Prostate gland (tissue), 2 donors: ENCODE measurements at regions not wholly inside any gene's neighbourhood (a gene's known extent, or its start where the extent isn't known, plus 50 kb on each side); places are given as distances from the start of the nearest gene placed in this dataset.
A peak's percentile ranks its signal among the peaks of the same experiment; 100 is the strongest.

Experiments
- DNase-seq: peaks from one replicate; pipeline ENCODE4 v3.0.0-alpha.2; 2019; ENCODE audit warnings: low spot score
- H3K27ac ChIP-seq, 2 donors: fragments of 200-600 bp; sonication (generic); 2 replicates each; pipeline ENCODE4 v1.5.1; 2017 to 2019
- H3K27me3 ChIP-seq: fragments of 200-600 bp; sonication (generic); replicated peaks from 2 replicates; pipeline ENCODE4 v1.5.1; 2019; ENCODE audit not compliant: insufficient read depth
- H3K36me3 ChIP-seq, 2 donors: fragments of 200-600 bp; sonication (generic); 1 replicate in 1 of 2; 2 replicates in 1 of 2; pipeline versions ENCODE4 v1.5.1 to v1.8.1; 2017 to 2019
- H3K4me1 ChIP-seq: fragments of 200-600 bp; sonication (generic); replicated peaks from 2 replicates; pipeline ENCODE4 v1.5.1; 2019
- H3K4me3 ChIP-seq, 2 donors: fragments of 200-600 bp; sonication (generic); 2 replicates each; pipeline ENCODE4 v1.5.1; 2017 to 2019
- H3K9me3 ChIP-seq: fragments of 200-600 bp; sonication (generic); 2 replicates; pipeline ENCODE4 v1.5.1; 2017
- POLR2A ChIP-seq: fragments of 450-650 bp; IDR thresholded peaks from one replicate; pipeline ENCODE4 v1.6.1; 2016; ENCODE audit warnings: antibody characterized with exemption, mild to moderate bottlenecking
- POLR2AphosphoS5 ChIP-seq: sonication (generic); formaldehyde crosslinking; IDR thresholded peaks from one replicate; pipeline ENCODE4 v1.6.1; 2017; ENCODE audit warnings: antibody characterized with exemption
- WGBS: methylation state at CpG from one replicate; pipeline ENCODE4 v1.1.5; 2018; 5-methylcytosine and 5-hydroxymethylcytosine counted together
- intact Hi-C: fragments of 100-400 bp; cut with DNase I; formaldehyde crosslinking; loops from one replicate; pipeline ENCODE4 v1.14.2; 2022
- TF ChIP-seq, protein P1 (sequence below), 4 experiments: fragments of 200-600 bp in 2 of 4; fragments of 450-650 bp in 2 of 4; sonication (generic) in 2 of 4; IDR thresholded peaks; 1 replicate in 3 of 4; 2 replicates in 1 of 4; pipeline ENCODE4 v1.5.1; 2016 to 2019; ENCODE audit warnings: antibody characterized with exemption in 4 of 4, mild to moderate bottlenecking in 2 of 4, moderate library complexity in 2 of 4

DNA sequence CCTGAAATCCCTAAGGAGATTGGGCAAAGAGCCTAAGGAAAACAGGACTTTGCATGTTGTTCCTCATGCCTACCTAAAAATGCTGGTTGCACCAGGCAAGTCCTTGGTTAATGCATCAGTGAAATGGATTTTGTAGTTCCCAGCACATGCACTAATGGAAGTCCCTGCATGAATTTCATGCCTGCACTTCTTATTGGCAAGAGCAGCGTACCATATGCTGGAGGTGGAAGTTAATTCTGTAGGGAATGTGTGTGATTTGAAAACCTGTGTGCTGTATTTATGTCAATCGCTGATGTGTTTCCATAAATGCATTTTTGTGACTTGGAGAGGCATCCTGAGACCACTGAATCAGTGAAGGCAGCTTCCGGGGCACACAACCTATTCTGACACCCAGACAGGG is 140.3 kb upstream of the MTNR1B start:
- no peaks in the 10 kb centered on the region for H3K27me3 ChIP-seq
- H3K36me3 ChIP-seq = no peaks in the 10 kb centered on the region
- H3K9me3 ChIP-seq = no peaks in the 10 kb centered on the region
- no peak for TF ChIP-seq POLR2A
- TF ChIP-seq, protein P1, sequence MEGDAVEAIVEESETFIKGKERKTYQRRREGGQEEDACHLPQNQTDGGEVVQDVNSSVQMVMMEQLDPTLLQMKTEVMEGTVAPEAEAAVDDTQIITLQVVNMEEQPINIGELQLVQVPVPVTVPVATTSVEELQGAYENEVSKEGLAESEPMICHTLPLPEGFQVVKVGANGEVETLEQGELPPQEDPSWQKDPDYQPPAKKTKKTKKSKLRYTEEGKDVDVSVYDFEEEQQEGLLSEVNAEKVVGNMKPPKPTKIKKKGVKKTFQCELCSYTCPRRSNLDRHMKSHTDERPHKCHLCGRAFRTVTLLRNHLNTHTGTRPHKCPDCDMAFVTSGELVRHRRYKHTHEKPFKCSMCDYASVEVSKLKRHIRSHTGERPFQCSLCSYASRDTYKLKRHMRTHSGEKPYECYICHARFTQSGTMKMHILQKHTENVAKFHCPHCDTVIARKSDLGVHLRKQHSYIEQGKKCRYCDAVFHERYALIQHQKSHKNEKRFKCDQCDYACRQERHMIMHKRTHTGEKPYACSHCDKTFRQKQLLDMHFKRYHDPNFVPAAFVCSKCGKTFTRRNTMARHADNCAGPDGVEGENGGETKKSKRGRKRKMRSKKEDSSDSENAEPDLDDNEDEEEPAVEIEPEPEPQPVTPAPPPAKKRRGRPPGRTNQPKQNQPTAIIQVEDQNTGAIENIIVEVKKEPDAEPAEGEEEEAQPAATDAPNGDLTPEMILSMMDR (IDR thresholded peaks at IDR 0.05) = no peak
- no peak for TF ChIP-seq POLR2AphosphoS5
- H3K4me3 ChIP-seq = no peak overlapping the region
- no peak overlapping the region for H3K27ac ChIP-seq
- H3K4me1 ChIP-seq = no peaks in the 10 kb centered on the region
- intact Hi-C loops = no loop called here
- 100% methylated on average over 3 of the region's 3 CpGs for WGBS
- DNase-seq = no peak

DNA sequence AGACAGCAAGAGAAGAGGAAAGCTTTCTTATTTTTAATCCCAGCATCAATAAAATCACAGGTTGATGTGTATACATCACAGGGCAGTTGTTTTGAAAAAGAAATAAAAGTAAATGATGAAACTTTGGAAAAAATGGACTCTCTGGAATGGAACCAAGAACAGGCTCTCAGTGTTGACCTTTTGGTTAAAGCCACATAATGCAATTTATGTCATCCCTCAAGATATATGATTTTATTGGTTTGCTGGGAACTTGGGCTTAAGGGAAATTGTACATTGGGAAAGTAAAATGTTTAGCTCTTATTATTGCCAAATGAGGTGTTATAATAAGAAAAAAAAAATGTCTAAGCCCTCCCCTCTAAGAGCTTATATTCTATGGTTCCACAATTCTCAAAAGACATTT is 139.8 kb upstream of the MTNR1B start:
- H3K4me1 ChIP-seq = no peaks in the 10 kb centered on the region
- H3K9me3 ChIP-seq = no peaks in the 10 kb centered on the region
- no peak overlapping the region for H3K27ac ChIP-seq
- no peak overlapping the region for H3K4me3 ChIP-seq
- DNase-seq = no peak
- intact Hi-C loops = no loop called here
- H3K36me3 ChIP-seq = no peaks in the 10 kb centered on the region
- no peaks in the 10 kb centered on the region for H3K27me3 ChIP-seq
- TF ChIP-seq POLR2A (no peak), POLR2AphosphoS5 (no peak)
- TF ChIP-seq, protein P1 (IDR thresholded peaks at IDR 0.05) = no peak

DNA sequence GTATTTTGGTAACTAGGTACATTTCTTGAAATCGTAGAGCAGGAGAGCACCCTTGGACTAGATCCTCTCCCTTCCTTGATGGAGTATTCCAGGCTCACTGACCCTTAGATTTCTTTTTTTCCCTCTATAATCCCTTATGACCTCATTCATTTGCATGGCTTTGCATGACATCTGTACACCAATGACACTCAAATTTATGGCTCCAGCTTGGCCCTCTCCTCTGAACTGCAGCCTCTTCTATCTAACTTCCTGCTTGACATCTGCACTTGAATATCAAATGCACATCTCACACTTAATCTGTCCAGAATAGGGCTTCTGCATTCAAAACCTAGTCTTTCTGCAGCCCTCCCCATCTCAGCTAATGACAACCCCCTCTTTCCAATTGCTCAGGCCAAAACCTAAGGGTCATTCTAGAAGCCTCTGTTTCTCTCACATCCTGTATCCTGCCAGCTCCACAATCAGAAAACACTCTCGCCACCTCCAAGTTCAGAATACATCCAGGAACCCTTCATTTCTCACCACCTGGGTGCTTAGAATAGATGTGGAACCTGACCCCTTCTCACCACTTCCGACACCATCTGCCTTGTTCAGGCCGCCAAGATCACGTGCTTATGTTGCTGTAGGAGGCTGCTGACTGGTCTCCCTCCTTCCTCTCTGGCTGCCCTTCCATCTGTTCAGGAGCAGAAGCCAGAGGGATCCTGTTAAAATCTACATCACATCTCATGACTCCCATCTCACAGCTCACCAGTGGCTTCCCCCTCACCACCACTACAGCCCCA is 138.9 kb upstream of the MTNR1B start:
- WGBS = 89% methylated on average over 5 of the region's 5 CpGs
- H3K27ac ChIP-seq = no peak overlapping the region
- DNase-seq = no peak
- intact Hi-C loops = no loop called here
- TF ChIP-seq POLR2AphosphoS5 (no peak), POLR2A (no peak)
- TF ChIP-seq, protein P1 (IDR thresholded peaks at IDR 0.05) = no peak
- H3K4me1 ChIP-seq = no peaks in the 10 kb centered on the region
- no peaks in the 10 kb centered on the region for H3K27me3 ChIP-seq
- no peak overlapping the region for H3K4me3 ChIP-seq
- no peaks in the 10 kb centered on the region for H3K9me3 ChIP-seq
- no peaks in the 10 kb centered on the region for H3K36me3 ChIP-seq

DNA sequence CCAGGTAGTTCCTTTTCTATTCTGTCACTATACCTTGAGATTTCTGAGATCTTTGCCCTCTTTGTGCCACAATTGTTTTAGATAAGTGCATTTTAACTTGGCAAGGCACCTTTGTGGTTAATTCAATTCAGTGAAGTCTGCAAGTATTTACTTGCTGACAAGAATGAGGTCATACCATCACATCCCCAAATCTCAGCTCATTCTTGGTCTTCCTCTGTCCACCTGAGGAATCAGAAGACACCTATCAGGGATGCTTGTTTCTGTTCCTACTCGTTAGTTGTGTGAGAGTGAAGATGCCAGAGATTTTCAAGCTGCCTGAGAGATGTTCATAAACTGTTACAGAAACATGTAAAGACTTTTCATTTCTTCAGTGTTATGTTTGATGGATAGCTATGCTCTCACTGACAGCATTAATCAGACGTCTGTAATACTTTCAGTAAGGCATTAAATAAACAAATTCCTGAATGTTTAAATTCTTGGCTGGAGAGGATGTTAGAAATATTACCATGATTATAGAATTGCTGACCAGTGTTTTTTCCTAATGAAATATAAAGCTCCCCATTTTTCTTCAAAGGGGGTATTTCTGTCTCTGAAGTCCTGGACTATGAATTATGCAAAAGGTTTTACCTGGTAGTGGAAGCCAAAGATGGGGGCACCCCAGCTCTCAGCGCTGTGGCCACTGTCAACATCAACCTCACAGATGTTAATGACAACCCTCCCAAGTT is 135.0 kb upstream of the MTNR1B start:
- no peak overlapping the region for H3K4me3 ChIP-seq
- no peaks in the 10 kb centered on the region for H3K4me1 ChIP-seq
- H3K9me3 ChIP-seq = no peaks in the 10 kb centered on the region
- H3K36me3 ChIP-seq = no peaks in the 10 kb centered on the region
- TF ChIP-seq, protein P1 (IDR thresholded peaks at IDR 0.05) = no peak
- TF ChIP-seq POLR2A = no peak
- no peak for TF ChIP-seq POLR2AphosphoS5
- no peak for DNase-seq
- H3K27me3 ChIP-seq = no peaks in the 10 kb centered on the region
- intact Hi-C loops = no loop called here
- WGBS = 58% methylated on average over 3 of the region's 3 CpGs
- no peak overlapping the region for H3K27ac ChIP-seq

DNA sequence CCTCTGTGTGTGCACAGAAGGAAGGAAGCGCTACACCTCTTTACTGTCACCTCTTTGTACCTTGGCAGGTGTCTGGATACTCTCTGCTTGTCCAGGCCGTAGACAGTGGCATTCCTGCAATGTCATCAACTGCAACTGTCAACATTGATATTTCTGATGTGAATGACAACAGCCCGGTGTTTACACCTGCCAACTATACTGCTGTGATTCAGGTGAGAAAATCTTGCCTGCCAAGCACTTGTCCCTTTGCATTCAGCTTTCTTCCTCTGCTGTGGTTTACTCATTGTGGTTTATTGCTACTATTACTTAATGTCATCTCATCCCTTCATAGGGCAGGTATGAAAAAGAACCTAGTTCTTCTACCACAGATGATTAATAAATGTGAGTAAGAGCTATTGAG is 131.9 kb upstream of the MTNR1B start:
- TF ChIP-seq, protein P1 (IDR thresholded peaks at IDR 0.05) = no peak
- TF ChIP-seq POLR2AphosphoS5 = peak; percentile 52
- DNase-seq = no peak
- intact Hi-C loops = no loop called here
- Histone ChIP-seq H3K27ac (no peak overlapping the region), H3K4me1 (no peaks in the 10 kb centered on the region), H3K4me3 (no peak overlapping the region), H3K36me3 (no peaks in the 10 kb centered on the region), H3K9me3 (no peaks in the 10 kb centered on the region), H3K27me3 (no peaks in the 10 kb centered on the region)
- 65% methylated on average over 3 of the region's 3 CpGs for WGBS
